Suprapubic skin (tissue), 4 donors: ENCODE measurements at regions not wholly inside any gene's neighbourhood (a gene's known extent, or its start where the extent isn't known, plus 50 kb on each side); places are given as distances from the start of the nearest gene placed in this dataset.

Source experiments
- DNase-seq, 2 donors: peaks; one replicate each; pipeline ENCODE4 v3.0.0-alpha.2; 2019; ENCODE audit warnings: low spot score in 2 of 2
- H3K27ac ChIP-seq: fragments of 200-600 bp; sonication (generic); one replicate; pipeline ENCODE4 v1.5.1; 2019
- H3K27me3 ChIP-seq: fragments of 200-600 bp; sonication (generic); one replicate; pipeline ENCODE4 v1.5.1; 2019
- H3K36me3 ChIP-seq: fragments of 200-600 bp; sonication (generic); one replicate; pipeline ENCODE4 v1.5.1; 2019
- H3K4me1 ChIP-seq: fragments of 200-600 bp; sonication (generic); one replicate; pipeline ENCODE4 v1.5.1; 2019
- H3K4me3 ChIP-seq: fragments of 200-600 bp; sonication (generic); one replicate; pipeline ENCODE4 v1.5.1; 2019; ENCODE audit warnings: mild to moderate bottlenecking
- H3K9me3 ChIP-seq: fragments of 200-600 bp; sonication (generic); one replicate; pipeline ENCODE4 v1.5.1; 2019
- EP300 ChIP-seq: sonication (generic); formaldehyde crosslinking; IDR thresholded peaks from one replicate; pipeline ENCODE4 v1.6.1; 2017; ENCODE audit warnings: antibody characterized with exemption
- POLR2A ChIP-seq, 2 donors: fragments of 450-650 bp; IDR thresholded peaks; one replicate each; pipeline ENCODE4 v1.6.1; 2017; ENCODE audit warnings: antibody characterized with exemption in 2 of 2, mild to moderate bottlenecking in 2 of 2, moderate library complexity in 2 of 2
- POLR2AphosphoS5 ChIP-seq, 3 donors: sonication (generic); formaldehyde crosslinking; IDR thresholded peaks; one replicate each; pipeline ENCODE4 v1.6.1; 2017; ENCODE audit warnings: antibody characterized with exemption in 3 of 3
- WGBS: methylation state at CpG from one replicate; pipeline ENCODE4 v1.1.5; 2018; 5-methylcytosine and 5-hydroxymethylcytosine counted together
- TF ChIP-seq, protein P1 (sequence below), 2 donors: fragments of 200-600 bp in 1 of 2; fragments of 450-650 bp in 1 of 2; sonication (generic) in 1 of 2; IDR thresholded peaks; one replicate each; pipeline ENCODE4 v1.5.1; 2016 to 2019; ENCODE audit warnings: antibody characterized with exemption in 2 of 2, mild to moderate bottlenecking in 1 of 2, moderate library complexity in 1 of 2

DNA sequence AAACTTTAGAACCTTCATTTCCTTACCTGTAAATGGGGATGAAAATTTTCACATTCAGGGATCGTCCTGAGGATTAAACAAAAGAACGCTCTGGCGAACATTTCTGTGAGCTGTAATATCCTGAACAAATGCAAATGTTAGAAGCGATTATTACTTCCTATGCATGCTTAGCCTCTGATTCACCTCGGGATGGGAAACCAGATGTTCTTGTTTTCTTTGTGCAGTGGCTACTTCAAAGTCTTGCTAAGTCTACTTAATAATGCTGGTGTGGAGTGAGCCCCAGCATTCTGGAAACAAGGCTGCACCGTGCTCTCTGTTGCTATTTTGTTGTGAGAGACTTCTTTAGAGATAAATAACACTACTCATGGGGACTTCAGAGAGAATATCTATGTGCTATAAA lies 119.1 kb upstream of the PELI1 start:
- TF ChIP-seq POLR2A (IDR thresholded peaks at IDR 0.05) (no peak), POLR2AphosphoS5 (IDR thresholded peaks at IDR 0.05) (peak in 1 of 3 donors; percentile 29), EP300 (no peak)
- TF ChIP-seq, protein P1, sequence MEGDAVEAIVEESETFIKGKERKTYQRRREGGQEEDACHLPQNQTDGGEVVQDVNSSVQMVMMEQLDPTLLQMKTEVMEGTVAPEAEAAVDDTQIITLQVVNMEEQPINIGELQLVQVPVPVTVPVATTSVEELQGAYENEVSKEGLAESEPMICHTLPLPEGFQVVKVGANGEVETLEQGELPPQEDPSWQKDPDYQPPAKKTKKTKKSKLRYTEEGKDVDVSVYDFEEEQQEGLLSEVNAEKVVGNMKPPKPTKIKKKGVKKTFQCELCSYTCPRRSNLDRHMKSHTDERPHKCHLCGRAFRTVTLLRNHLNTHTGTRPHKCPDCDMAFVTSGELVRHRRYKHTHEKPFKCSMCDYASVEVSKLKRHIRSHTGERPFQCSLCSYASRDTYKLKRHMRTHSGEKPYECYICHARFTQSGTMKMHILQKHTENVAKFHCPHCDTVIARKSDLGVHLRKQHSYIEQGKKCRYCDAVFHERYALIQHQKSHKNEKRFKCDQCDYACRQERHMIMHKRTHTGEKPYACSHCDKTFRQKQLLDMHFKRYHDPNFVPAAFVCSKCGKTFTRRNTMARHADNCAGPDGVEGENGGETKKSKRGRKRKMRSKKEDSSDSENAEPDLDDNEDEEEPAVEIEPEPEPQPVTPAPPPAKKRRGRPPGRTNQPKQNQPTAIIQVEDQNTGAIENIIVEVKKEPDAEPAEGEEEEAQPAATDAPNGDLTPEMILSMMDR (IDR thresholded peaks at IDR 0.05), result no peak
- DNase-seq, result no peak
- Histone ChIP-seq H3K27ac (no peak overlapping the region), H3K4me1 (peaks cover 44% of the 10 kb centered on the region), H3K36me3 (no peaks in the 10 kb centered on the region), H3K4me3 (no peak overlapping the region), H3K27me3 (no peaks in the 10 kb centered on the region), H3K9me3 (no peaks in the 10 kb centered on the region)
- 24% methylated on average over 6 of the region's 6 CpGs for WGBS

DNA sequence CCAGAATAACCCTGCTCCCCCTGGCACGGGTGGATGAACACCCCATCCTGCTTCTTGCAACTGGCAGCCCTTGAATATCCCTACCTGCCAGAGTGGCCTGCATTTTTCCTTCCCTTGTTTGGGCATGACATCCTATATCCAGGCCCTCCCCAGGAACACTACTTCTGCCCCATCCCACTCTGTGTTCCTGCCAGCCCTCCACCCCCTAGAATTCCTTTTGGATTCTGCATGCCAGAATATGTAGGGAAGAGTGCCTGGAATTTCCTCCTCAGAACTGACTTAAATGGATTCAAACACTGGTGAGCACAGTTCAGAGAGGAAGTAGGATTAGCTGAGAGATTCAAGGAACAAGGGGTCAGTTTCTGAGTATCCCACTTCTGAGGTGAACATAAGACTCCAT lies 123.5 kb upstream of the PELI1 start:
- no peak for DNase-seq
- 64% methylated on average over 1 of the region's 1 CpG for WGBS
- TF ChIP-seq, protein P1 (IDR thresholded peaks at IDR 0.05), result no peak
- TF ChIP-seq EP300 (no peak), POLR2AphosphoS5 (IDR thresholded peaks at IDR 0.05) (no peak), POLR2A (IDR thresholded peaks at IDR 0.05) (no peak)

DNA sequence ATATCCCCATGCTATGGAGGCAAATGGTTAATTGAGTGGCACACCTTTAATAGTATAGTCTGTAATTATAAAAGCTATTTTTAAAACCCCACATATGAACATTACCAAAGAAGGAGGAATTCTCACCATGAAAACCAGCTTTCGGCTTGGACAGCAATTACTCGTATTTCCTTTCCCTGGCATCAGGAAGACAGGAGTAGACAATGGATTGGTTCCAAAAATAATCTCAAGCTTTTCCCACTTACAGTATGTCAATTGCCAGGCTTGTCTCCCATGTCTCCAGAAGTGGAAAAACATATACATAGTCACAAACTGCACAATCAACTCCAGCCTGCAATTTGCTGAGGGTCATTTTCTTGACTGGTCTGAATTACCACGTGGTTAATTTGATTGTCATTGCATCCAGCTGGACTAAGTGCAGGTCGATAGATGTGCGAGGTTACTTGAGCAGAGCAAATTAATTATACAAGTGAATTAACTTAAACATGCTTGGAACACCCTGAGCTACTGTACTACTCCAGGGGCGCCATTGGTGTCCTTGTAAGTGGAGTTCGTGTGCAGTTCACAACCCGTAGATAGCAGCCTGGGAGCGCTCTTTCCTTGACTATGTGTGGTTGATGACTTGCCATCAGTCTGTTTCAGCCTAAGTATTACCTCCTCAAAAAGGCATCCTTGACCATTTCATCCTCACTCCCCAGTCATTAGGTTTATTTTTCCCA lies 124.3 kb upstream of the PELI1 start:
- no peak overlapping the region for H3K27ac ChIP-seq
- H3K27me3 ChIP-seq, result no peaks in the 10 kb centered on the region
- H3K36me3 ChIP-seq, result no peaks in the 10 kb centered on the region
- H3K9me3 ChIP-seq, result no peaks in the 10 kb centered on the region
- H3K4me1 ChIP-seq, result peaks cover 31% of the 10 kb centered on the region
- no peak overlapping the region for H3K4me3 ChIP-seq
- TF ChIP-seq, protein P1 (IDR thresholded peaks at IDR 0.05), result no peak
- TF ChIP-seq POLR2AphosphoS5 (IDR thresholded peaks at IDR 0.05) (no peak), POLR2A (IDR thresholded peaks at IDR 0.05) (no peak), EP300 (no peak)
- DNase-seq, result no peak
- WGBS, result 66% methylated on average over 9 of the region's 9 CpGs

More for the DNA sequence above, 123.5 kb upstream of the PELI1 start:
- H3K27ac ChIP-seq, result no peak overlapping the region
- H3K9me3 ChIP-seq, result no peaks in the 10 kb centered on the region
- H3K27me3 ChIP-seq, result no peaks in the 10 kb centered on the region
- no peak overlapping the region for H3K4me3 ChIP-seq
- peaks cover 31% of the 10 kb centered on the region for H3K4me1 ChIP-seq
- H3K36me3 ChIP-seq, result no peaks in the 10 kb centered on the region

DNA sequence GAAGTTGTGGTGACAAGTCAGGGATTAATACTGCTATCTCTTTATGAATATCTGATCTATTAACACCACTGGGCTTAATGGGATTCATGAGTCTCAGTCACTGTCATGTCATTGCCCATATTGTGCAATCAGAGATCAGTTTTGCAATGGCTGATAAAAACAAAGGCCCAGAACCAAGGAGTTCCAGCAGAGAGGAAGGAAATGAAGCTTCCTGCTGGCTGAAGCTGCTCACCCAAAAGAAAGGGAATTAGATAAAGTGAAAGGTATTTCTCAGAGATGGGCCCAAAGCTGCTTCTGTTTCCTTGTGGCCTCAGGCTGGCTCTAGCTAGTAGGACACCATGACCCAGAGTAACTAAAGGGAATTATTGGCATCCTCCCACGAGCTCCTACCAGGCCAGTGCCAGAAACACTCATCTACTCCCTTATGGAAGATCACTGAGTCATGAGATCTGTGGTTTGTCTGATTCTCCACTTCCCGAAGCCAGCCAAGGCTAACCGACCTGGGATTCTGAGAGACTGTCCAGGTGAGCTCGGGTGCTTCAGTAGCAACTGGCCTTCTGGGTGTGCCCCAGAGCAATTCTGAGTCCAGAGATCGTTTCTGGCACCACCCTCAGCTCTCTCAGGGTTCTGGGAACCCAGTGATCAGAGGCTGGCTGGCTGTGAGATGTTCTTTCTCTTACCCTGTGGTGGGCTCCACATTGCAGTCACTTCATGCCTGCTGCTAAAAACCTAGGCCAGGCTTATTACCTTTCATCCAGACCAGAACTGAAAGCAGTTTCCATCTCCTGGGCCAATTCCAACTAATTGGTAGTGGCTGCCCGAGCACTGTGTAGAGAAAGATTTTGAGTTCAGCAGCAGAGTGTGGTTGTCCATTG lies 129.5 kb upstream of the PELI1 start:
- peaks cover 45% of the 10 kb centered on the region for H3K4me1 ChIP-seq
- peak in 1 of 2 donors; percentile 80 for DNase-seq
- no peaks in the 10 kb centered on the region for H3K36me3 ChIP-seq
- H3K27me3 ChIP-seq, result no peaks in the 10 kb centered on the region
- TF ChIP-seq POLR2AphosphoS5 (IDR thresholded peaks at IDR 0.05) (peak; percentile 36 to 81 (median 64)), POLR2A (IDR thresholded peaks at IDR 0.05) (no peak)
- peak overlapping the region; percentile 88 for H3K27ac ChIP-seq
- no peak overlapping the region for H3K4me3 ChIP-seq
- WGBS, result 20% methylated on average over 6 of the region's 6 CpGs
- no peaks in the 10 kb centered on the region for H3K9me3 ChIP-seq

DNA sequence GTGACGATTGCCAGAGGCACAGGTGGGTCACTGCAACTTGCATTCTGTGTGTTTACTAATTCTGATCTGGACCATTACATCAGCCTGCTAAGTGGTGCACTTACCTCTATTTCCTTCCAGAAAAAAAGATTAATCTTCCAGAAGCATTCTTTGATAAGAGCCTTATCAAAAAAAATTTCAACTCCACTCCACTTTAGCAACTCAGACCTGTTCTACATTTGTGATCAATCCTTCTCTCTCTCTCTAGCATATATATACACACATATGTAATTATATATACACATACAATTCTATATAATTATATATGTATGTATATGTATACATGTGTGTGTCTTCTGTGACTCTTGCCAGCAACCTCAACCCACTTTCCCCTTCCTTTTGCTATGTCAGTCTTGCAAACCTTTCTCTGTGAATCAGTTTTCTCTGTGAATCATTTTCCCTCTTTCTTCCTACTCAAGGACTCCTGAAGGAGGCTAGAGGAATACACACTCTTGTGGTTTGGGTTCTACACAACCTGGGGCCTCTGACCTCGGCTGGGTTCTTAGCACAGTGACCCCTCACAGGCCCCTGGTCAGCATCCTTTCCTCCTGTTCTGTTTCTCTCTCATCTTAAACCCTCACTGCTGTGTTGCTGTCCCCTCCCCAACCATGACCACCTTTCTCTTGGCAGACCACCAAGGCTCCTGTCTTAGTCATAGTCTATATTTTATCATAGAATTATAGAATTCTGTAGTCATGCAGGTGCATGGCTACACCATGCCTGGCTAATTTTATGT lies 130.4 kb upstream of the PELI1 start:
- Histone ChIP-seq H3K36me3 (no peaks in the 10 kb centered on the region), H3K4me3 (no peak overlapping the region), H3K4me1 (peaks cover 45% of the 10 kb centered on the region), H3K9me3 (no peaks in the 10 kb centered on the region), H3K27ac (peak overlapping the region; percentile 88), H3K27me3 (no peaks in the 10 kb centered on the region)
- 87% methylated on average over 2 of the region's 2 CpGs for WGBS
- no peak for DNase-seq
- TF ChIP-seq EP300 (no peak), POLR2A (IDR thresholded peaks at IDR 0.05) (no peak), POLR2AphosphoS5 (IDR thresholded peaks at IDR 0.05) (no peak)
- TF ChIP-seq, protein P1 (IDR thresholded peaks at IDR 0.05), result no peak
